ENCODE measurements at regions not wholly inside any gene's neighbourhood (a gene's known extent, or its start where the extent isn't known, plus 50 kb on each side); places are given as distances from the start of the nearest gene placed in this dataset.
"Not testable (repeated sequence)": the region's sequence is repeated elsewhere in the genome, so short reads cannot be mapped to it uniquely, and the experiment has no call there.

DNA sequence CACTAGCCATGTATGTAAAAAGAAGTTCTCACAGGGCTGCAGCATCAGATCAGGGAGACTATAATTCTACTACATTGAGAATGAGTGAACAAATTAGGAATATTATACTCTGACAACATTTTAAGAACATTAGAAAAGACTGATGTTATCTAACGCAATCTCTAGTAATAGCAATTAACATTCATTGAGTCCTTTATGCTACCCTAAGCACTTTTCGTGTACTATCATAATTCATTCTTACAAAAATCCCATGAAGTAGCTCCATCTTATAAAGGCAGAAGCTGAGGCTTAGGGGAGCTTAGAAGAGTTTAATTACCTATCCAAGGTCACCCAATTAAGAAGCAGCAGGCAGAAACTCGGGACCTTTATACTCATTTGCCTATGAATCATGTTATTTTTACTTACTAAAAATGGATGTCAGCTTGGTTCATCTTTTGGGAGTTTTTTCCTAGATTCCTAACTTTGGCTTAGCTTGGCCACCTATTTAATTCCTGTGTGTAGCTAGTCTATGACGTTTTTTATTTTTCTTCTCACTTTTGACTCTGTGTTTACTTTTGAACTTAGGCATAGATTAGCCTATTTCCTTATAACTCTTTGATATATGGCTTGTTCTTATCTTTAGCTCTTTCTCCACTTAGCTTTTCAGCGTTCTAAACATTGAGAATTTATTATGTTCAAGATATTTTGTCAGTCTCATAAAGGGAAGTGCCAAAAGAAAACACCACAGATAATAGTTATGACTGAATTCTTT lies 333.5 kb upstream of the DCN start:
- DNase-seq, result no peak

DNA sequence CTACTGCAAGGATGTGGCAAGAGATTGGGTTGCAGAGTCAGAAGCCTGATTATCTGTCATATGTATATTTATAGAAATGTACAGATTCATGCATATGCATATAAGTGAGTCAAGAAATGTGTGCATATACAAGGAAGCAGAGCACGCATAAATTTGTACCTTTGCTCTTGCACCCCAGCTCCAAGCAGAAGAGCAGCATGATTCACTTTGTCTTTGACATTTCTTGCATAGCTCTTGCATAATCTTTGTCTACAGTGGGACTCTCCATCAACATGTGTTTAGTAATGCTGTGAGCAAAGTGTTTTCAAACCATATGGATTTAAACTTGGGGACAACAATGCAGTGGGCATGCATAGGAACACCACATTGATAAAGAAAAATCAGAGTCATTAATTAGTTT lies 330.7 kb upstream of the DCN start:
- no peak for DNase-seq

DNA sequence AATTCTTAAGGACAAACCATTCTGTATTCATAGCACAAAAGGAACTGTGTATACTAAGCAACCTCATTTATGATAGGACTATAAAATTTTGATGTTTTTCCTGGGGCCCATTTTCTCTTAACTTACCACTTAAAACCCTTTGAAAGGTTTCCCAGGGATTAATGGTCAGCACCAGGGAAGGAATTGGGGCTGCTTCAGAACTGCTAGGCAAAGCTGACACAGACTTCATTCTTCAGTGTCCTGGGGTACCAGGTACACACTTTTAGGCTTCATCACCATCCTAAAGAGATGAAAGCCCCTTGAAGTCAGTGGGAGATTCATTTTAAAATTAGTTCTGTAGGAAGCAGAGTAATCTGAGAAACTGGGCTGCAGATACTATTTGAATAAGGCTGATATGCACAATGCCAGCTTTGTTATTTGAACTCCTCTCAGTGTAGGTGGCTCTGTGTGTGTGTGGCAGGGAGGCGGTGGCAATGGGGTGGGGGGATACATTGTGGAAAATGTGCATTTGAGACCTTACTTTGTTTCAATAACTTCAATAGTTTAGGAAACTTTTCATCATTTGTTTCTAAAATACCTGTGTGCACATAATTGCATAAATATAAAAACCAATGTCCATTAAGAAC lies 329.3 kb upstream of the DCN start:
- DNase-seq, result no peak

DNA sequence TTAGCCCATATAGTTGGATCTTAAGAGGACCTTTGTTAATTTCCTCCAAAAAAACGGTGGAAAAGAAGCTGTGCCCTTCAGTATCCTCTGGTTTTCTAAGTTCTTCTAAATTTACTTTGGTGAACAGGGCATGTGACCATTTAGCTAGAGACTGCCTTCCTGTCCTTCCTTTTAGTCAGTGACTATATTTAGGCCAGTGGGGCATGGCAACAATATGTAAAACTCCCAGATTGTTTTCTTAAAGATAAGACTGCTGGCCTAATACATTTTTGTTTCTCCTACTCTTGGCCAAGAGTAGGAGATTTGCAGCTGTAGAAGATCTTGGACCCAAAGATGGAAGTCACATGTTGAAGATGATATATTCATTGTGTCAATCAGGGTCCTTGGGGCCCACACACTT lies 325.1 kb upstream of the DCN start:
- DNase-seq, result no peak

DNA sequence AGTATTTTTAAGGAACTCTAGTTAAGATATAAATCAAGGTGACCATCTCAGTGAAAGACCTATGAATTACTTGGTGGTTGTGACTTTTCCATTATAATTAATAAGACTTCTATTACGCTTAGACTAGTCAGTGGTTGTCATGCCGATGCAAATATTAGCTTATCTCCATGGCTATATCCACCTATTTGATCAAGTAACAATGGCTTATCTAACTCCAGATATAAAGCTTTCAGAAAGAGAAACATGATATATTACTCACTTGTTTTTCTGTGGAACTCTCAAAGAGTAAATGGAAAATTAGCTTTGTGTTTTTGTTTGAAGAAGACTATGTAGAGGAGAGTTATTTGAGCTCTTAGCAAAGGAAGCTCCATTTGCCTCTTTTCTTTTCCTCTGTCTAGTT lies 323.8 kb upstream of the DCN start:
- no peak for DNase-seq

DNA sequence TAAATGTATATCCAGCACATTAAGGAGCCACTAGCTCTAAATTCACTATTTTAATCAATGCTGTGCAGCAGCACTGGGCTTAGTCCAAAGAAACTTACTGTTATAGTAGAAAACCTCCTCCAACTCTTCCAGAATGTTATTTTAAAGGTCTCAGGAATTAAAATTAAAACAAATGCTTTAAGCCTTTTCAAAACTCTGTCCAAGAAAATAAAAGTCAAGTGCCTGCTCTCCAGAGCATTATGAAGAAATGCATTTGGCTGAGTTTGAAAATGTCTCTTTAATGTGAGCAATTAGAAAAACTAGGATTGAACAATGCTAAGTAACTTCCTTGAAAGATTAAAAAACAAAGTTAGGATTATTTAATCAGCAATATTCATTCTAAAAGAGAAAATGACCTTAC lies 322.4 kb upstream of the DCN start:
- DNase-seq, result no peak

DNA sequence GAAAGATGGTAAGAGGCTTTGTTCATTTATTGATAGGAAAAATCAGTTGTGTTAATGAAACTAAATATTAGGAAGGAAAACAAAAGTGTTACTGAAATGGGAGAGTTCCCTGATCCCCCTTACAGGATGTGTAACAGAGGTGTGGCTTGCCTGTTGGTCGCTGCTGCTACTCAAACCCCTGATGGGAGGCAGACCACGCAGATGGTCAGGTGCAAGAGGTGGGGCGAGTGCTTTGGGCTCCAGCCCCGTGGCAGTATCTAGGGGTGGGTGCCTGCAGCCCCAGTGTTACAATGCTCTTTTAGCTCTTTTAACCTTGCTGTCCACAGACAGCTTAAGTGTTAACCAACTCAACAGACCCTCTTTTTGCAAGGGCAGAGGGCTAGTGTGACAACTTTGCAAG lies 319.6 kb upstream of the DCN start:
- DNase-seq, result no peak

DNA sequence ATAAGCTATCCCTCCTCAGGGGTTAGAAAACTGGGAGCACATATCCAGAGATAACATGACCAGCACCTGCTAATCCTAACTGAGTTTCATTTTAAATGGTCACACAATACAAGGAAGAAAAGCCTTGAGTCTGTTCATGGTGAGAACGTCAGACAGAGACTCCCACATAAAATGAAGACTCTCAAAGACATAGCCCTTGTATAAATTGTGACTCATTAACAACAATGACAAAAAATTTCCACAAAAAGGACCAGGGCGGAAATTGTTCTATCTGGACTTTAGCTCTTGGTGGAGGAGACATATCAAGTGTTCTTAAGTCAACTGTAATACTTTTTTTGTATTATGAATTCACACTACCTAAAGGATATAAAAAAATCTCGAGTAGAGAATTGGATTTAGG lies 313.7 kb upstream of the DCN start:
- DNase-seq, result no peak

DNA sequence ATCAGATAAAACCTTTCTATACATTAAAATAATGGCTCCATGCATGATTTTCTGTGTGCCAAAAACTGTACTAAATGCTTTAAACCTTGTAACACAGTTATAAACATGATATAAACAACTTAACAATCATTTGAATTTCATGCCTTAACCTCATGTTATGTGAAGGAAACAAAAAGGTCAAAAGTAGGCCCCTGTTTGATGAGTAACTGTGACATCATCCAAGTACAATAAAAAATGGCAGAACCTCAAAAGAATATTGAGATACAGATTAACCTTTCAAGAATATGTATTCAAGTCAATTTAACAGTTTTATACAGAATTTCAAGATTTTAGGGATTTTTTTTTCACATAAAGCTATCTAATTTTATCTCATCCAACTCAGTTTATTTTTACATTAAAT lies 310.7 kb upstream of the DCN start:
- no peak for DNase-seq

DNA sequence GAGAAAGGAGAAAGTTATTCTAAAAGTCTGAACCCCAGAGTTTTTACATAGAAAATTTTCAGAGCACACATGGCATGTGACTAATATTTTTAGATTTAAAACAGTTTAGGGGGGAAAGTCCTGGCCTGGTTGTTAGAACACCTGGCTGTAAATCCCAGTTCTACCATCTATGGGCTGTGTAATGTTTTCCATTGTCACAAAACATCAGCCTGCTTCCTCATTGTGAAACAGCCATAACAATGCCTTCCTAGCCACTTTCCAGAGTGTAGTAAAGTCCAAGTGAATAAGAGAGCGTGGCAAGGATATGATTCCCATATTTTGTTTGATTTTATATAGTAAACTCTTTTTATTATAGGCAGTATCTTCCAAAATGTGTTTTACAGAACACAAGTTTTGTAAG lies 310.0 kb upstream of the DCN start:
- DNase-seq, result no peak

DNA sequence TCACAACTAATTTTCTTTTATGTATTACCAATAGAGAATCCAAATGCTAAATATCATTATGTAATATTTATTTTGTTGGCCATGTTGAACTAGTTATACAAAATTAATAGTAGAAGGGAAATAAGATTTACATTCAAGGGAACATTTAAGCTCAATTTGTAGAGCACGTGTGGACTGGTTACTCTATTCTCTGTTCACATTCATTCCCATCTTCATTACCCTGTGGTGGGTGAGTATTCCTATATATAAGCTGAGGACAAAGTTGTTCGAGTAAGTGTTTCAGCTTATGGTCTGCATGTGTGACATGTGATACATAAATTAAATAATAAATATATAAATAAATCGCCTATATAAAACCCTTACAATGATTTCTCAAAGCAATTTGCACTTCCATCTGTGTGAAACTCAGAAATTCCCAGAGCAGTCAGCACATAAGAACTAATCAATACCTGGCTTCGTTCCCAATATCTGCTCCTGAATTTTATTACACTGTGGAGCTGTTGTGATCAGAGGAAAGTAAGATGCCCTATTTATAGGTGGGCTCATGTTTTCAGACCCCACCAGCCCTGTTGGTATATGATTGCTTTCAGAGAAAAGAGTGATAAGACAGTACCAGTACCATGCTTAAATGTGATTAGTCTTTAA lies 308.2 kb upstream of the DCN start:
- no peak for DNase-seq

DNA sequence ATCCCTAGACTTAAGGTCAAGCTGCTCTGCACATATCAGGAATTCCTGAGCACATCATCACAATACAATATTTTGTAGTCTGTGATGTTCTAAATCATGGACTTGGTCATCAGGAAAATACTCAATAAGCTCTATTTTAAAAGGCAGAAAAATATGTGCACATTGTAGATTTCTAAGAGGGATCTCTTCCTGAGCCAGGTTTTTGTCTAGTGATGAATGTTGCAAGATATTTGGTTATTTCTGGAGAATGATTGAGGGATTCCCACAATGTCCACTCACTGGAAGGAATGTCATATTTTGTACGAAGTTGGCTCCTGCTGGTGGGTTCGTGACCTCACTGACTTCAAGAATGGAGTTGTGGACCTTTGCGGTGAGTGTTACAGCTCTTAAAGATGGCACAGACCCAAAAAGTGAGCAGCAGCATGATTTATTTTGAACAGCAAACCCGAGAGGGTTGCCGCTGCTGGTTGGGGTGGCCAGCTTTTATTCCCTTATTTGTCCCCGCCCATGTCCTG lies 300.9 kb upstream of the DCN start:
- DNase-seq, result peak; percentile 5

DNA sequence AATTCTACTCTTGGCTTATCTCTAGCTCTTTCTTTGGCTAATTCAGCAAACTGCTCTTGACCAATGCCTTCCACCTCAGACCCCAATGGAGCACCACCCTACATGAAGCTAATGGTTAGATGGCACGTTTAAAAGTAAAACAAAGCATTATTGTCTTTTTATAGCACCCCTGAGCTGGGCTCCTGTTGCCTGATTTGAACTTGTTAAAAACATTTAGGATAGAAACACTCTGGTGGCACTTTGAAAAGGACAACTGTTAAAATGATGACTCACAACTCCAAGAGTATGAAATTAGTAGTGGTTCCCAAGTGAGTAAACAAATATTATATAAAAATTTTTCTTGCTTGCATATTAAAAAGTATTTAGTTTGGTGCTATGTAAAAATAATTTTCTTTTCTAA lies 299.6 kb upstream of the DCN start:
- no peak for DNase-seq

DNA sequence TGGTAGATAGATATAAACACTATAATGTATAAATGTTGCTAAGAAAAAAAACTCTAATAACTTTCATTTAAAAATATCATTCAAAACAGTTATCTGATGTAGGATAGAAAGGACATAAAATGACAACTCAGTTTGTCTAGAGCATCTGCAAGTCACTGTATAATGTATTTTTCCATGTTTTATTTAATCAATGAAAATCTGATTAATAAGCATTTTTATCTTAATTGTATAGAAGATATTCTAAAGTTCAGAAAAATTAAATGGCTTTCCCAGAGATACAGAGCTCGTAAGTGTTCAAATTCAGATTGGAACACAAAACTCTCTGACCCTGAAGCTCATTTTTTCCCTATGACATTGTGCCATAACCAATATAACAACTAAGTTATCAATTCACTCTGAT lies 295.9 kb upstream of the DCN start:
- DNase-seq, result no peak

DNA sequence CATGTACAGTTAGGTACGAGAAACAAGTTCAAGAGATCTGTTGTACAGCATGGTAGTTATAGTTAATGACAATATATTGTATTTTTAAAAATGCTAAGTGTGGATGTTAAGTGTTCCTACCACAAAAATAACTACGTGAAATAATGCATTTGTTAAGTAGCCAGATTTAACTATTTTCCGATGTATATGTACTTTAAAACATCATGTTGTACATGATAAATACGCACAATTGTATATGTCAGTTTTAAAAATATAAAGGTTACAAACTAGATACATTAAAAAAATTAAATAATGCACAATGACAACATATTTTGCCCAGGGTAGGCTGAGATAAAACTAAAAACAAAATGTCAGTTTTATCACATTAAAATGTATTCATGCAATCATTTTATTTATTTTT lies 285.1 kb upstream of the DCN start:
- no peak for DNase-seq

DNA sequence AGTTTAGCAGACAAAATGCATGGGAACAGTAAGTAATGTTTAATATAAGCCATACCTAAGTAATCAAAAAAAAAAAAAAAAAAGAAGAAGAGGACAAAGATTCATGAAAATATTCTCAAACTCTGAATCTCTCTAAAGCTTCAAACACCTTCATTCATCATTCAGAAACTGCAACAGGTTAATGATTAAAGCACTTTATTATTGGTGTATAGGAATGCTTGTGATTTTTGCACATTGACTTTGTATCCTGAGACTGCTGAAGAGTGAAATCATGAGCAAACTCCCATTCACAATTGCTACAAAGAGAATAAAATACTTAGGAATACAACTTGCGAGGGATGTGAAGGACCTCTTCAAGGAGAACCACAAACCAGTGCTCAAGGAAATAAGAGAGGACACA lies 278.4 kb upstream of the DCN start:
- no peak for DNase-seq

DNA sequence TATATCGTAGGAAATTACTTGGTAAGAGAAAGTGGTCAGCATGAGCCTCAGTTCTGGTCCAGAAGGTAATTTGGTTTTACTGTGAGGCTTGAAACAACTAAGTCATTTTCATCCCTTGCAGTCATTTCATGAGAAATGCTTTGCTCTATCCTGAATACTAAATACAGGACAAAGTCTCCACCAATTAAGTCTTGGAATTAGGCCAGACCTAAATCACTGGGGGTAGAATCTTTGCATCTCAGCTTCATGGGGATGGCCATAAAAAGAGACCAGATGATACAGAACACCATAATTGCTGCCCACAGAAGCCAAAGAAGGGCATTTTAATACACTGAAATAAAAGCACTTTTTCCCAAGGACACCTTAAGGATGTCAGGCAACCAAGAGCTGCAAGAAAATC lies 277.9 kb upstream of the DCN start:
- no peak for DNase-seq

DNA sequence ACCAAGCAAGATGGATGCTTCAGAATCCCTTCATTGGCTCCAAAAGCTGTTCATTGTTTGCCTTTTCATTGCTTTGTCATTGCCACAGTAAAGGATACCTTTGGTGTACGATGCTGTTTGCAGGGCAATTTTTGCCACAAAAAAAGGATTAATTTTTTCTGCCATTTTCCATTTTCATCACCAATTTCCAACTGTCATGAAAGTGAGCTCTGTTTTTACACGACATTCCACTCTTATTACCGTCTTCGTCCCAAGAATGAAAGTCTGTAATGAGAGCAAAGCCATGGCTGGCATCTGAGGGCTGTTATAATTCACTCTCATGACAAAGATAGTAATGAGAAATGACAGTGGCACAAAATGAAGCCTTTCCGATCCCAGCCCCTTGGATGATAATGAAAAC lies 272.7 kb upstream of the DCN start:
- no peak for DNase-seq

DNA sequence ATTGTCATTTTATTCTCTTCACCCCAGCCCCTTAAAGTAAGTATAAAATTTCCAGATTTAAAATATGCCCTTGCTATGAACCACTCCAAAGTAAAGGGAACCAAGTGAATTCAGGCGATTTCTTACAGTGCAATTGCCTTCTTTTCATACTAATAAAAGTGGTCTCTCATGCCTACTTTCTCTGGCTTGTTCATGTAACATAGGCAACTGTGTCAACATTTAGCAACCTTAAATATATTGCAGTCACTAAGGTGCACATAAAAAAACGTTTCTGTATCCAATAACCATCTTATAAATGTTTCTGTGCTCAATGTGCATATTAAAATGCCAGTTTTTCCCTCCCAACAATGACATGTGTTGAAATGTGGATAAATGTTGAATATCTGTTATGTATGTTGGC lies 271.6 kb upstream of the DCN start:
- DNase-seq, result no peak

DNA sequence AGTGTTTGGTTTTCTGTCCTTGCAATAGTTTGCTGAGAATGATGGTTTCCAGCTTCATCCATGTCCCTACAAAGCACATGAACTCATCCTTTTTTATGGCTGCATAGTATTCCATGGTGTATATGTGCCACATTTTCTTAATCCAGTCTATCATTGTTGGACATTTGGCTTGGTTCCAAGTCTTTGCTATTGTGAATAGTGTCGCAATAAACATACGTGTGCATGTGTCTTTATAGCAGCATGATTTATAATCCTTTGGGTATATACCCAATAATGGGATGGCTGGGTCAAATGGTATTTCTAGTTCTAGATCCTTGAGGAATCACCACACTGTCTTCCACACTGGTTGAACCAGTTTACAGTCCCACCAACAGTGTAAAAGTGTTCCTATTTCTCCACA lies 269.8 kb upstream of the DCN start:
- not testable (repeated sequence) for DNase-seq

DNA sequence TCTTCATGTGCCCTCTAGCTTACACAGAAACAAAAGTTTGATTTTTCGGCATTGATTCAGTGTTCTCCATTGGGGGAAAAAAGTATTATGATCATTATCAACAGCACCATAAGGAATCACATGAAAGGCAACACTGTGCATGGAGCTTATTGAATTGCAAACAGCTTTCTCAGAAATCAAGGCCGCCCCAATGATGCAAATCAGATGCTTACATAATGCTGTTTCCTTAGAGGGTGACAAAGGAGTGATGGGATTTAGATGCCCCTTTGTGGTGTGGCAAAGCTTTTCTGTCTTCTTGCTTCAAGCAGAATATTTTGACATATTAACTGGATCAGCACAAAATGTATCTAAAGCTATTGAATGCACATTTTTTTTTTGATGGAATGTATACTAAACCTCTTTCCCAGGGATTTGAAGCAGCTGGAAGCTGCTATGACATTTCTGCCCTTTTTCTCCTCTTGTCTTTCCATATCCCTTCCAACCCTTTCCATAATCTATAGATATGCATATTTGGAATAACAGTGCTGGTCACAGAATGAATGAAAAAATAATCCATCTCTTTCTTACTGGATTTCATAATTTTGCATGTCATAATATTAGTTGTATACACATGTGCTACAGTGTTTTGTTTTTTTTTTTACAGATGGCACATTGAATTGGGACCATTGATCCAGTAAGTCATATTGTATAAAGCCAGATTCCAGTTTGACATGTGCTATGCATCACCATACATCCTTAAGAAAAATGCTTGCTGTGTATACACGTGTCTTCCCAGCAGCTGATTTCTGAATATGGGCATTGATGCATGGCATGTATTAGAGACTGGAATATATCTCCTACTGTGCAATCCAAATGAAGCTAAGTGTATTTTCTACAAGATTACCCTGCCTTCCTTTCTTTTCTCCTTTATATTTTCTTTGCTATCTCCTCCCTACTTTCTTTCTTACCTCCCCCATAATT lies 259.7 kb upstream of the DCN start:
- DNase-seq, result no peak

DNA sequence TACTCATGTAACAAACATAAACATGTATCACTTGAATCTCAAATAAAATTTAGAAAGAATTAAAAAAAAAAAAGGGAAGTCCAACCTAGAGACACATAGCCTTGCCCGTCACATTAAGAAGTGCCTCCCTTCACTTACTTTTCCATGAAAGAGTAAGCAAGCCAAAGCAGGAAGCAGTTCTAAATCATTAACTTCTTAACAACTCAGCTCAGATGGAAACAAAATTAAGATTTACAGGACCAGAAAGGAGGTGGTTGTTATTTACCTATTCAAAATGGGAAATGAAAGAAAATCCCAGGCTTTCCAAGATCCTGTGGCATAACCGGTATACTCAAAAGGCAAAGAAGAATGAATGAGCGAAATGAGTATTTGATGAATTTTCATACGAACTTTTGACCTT lies 258.6 kb upstream of the DCN start:
- DNase-seq, result no peak

DNA sequence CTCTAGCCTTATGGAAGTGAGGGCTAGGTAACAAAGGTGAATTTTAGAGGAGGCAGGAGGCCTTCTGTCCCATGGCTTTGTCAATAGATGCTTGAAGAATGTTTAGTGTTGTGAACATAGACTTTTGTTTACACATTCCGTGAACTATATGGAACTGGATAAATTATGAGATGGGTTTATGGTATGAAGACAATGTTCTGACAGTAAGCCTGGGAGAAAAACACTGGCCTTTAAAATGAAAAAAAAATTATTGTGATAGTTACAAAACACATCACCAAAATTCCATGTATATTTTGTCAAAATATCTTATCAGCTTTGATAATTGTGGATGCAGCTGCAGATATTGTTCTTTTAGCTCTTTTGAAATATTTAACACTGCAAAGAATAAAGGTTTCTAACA lies 251.5 kb upstream of the DCN start:
- DNase-seq, result no peak

All from fibroblast of skin of abdomen (primary cell).